ENCODE measurements at regions not wholly inside any gene's neighbourhood (a gene's known extent, or its start where the extent isn't known, plus 50 kb on each side); places are given as distances from the start of the nearest gene placed in this dataset.

GRCh38 chr13:99768986-99769385 lies 202.6 kb downstream of the ZIC5 start:
- CTCF ChIA-PET, result no interaction called here
- no peaks in the 10 kb centered on the region for H3K27me3 ChIP-seq (ENCODE audit: insufficient read depth, low read depth)

GRCh38 chr13:99766641-99767045 lies 204.9 kb downstream of the ZIC5 start:
- Histone ChIP-seq H3F3A (ENCODE audit: insufficient read depth, low read depth) (no peaks in the 10 kb centered on the region), H3K9me3 (ENCODE audit: insufficient read depth, low read depth) (no peaks in the 10 kb centered on the region), H3K4me3 (no peak overlapping the region), H2AFZ (no peak overlapping the region), H3K27ac (no peak overlapping the region), H3K27me3 (ENCODE audit: insufficient read depth, low read depth) (no peaks in the 10 kb centered on the region), H3K4me1 (replicated peaks; ENCODE audit: insufficient read depth) (no peaks in the 10 kb centered on the region), H3K9me2 (ENCODE audit: insufficient read depth) (no peaks in the 10 kb centered on the region), H4K20me1 (ENCODE audit: insufficient read depth) (no peaks in the 10 kb centered on the region), H3K4me2 (no peak overlapping the region), H3K36me3 (ENCODE audit: low read depth) (no peaks in the 10 kb centered on the region), H3K79me2 (ENCODE audit: low read depth) (no peaks in the 10 kb centered on the region)
- TF ChIP-seq EZH2 (IDR thresholded peaks at IDR 0.05; ENCODE audit: low read depth) (no peak), CTCF (conservative IDR thresholded peaks at IDR 0.05) (peak; percentile 55; the same call in 1 of the 2 replicates)
- ChIA-PET CTCF (no interaction called here), POLR2A (ENCODE audit: unreplicated experiment) (no interaction called here)
- no TSS peak for BruUV-seq (replicated peaks)
- intact Hi-C loops (cut with micrococcal nuclease; ENCODE audit: unreplicated experiment), result no loop called here
- no peak for DNase-seq

More at GRCh38 chr13:99768986-99769385, 202.6 kb downstream of the ZIC5 start:
- no peak overlapping the region for H3K4me2 ChIP-seq
- no peak overlapping the region for H2AFZ ChIP-seq
- POLR2A ChIA-PET (ENCODE audit: unreplicated experiment), result interaction anchor here (0.9 kb wide), 1 partner anchor 29 kb away, joined by 8 read pairs; no protein-coding TSS in a partner anchor
- H3K79me2 ChIP-seq (ENCODE audit: low read depth), result no peaks in the 10 kb centered on the region
- TF ChIP-seq EZH2 (IDR thresholded peaks at IDR 0.05; ENCODE audit: low read depth) (no peak), CTCF (conservative IDR thresholded peaks at IDR 0.05) (no peak)
- H3K36me3 ChIP-seq (ENCODE audit: low read depth), result no peaks in the 10 kb centered on the region
- H3K9me2 ChIP-seq (ENCODE audit: insufficient read depth), result no peaks in the 10 kb centered on the region
- no peak for DNase-seq
- no peak overlapping the region for H3K27ac ChIP-seq
- no peaks in the 10 kb centered on the region for H3F3A ChIP-seq (ENCODE audit: insufficient read depth, low read depth)
- no peak overlapping the region for H3K4me3 ChIP-seq
- intact Hi-C loops (cut with micrococcal nuclease; ENCODE audit: unreplicated experiment), result no loop called here
- no peaks in the 10 kb centered on the region for H3K4me1 ChIP-seq (replicated peaks; ENCODE audit: insufficient read depth)
- no peaks in the 10 kb centered on the region for H3K9me3 ChIP-seq (ENCODE audit: insufficient read depth, low read depth)
- BruUV-seq (replicated peaks), result no TSS peak
- H4K20me1 ChIP-seq (ENCODE audit: insufficient read depth), result no peaks in the 10 kb centered on the region

GRCh38 chr13:99765869-99766268 lies 205.7 kb downstream of the ZIC5 start:
- DNase-seq, result no peak
- CTCF ChIA-PET, result no interaction called here

More at GRCh38 chr13:99765869-99766268, 205.7 kb downstream of the ZIC5 start:
- Histone ChIP-seq H2AFZ (no peak overlapping the region), H3K4me1 (replicated peaks; ENCODE audit: insufficient read depth) (no peaks in the 10 kb centered on the region), H3K9me2 (ENCODE audit: insufficient read depth) (no peaks in the 10 kb centered on the region), H3F3A (ENCODE audit: insufficient read depth, low read depth) (no peaks in the 10 kb centered on the region), H3K36me3 (ENCODE audit: low read depth) (no peaks in the 10 kb centered on the region), H3K4me3 (no peak overlapping the region), H3K79me2 (ENCODE audit: low read depth) (no peaks in the 10 kb centered on the region), H3K27me3 (ENCODE audit: insufficient read depth, low read depth) (no peaks in the 10 kb centered on the region), H3K9me3 (ENCODE audit: insufficient read depth, low read depth) (peaks cover 1% of the 10 kb centered on the region; the same call in 1 of the 2 replicates), H4K20me1 (ENCODE audit: insufficient read depth) (no peaks in the 10 kb centered on the region), H3K27ac (no peak overlapping the region), H3K4me2 (no peak overlapping the region)
- TF ChIP-seq CTCF (conservative IDR thresholded peaks at IDR 0.05), result no peak
- TF ChIP-seq EZH2 (IDR thresholded peaks at IDR 0.05; ENCODE audit: low read depth), result no peak
- intact Hi-C loops (cut with micrococcal nuclease; ENCODE audit: unreplicated experiment), result no loop called here
- no TSS peak for BruUV-seq (replicated peaks)
- POLR2A ChIA-PET (ENCODE audit: unreplicated experiment), result no interaction called here
